Testis (tissue), 2 donors: ENCODE measurements at regions not wholly inside any gene's neighbourhood (a gene's known extent, or its start where the extent isn't known, plus 50 kb on each side); places are given as distances from the start of the nearest gene placed in this dataset.

Experiments
- DNase-seq: peaks from one replicate; pipeline ENCODE4 v3.0.0-alpha.2; 2019
- H3K27ac ChIP-seq, 2 donors: fragments of 200-600 bp; sonication (generic); one replicate each; pipeline ENCODE4 v1.5.1; 2019
- H3K27me3 ChIP-seq: fragments of 200-600 bp; sonication (generic); one replicate; pipeline ENCODE4 v1.5.1; 2019
- H3K36me3 ChIP-seq: fragments of 200-600 bp; sonication (generic); one replicate; pipeline ENCODE4 v1.5.1; 2017; ENCODE audit warnings: low read depth; ENCODE audit errors: missing control alignments
- H3K4me1 ChIP-seq: fragments of 200-600 bp; sonication (generic); one replicate; pipeline ENCODE4 v1.5.1; 2019
- H3K4me3 ChIP-seq, 2 donors: fragments of 200-600 bp; sonication (generic); one replicate each; pipeline ENCODE4 v1.5.1; 2017 to 2019
- H3K9me3 ChIP-seq: fragments of 200-600 bp; sonication (generic); one replicate; pipeline ENCODE4 v1.5.1; 2017
- CTCF ChIP-seq, 3 experiments: fragments of 450-650 bp in 2 of 3; fragments of 200-600 bp in 1 of 3; sonication (generic) in 1 of 3; IDR thresholded peaks; one replicate each; pipeline ENCODE4 v1.5.1; 2016 to 2019; ENCODE audit warnings: antibody characterized with exemption in 3 of 3, mild to moderate bottlenecking in 2 of 3, moderate library complexity in 1 of 3
- POLR2A ChIP-seq: fragments of 450-650 bp; IDR thresholded peaks from one replicate; pipeline ENCODE4 v1.6.1; 2017; ENCODE audit warnings: antibody characterized with exemption, mild to moderate bottlenecking, moderate library complexity
- WGBS, 2 donors: methylation state at CpG; one replicate each; pipeline ENCODE4 v1.1.5; 2018; 5-methylcytosine and 5-hydroxymethylcytosine counted together
- intact Hi-C: fragments of 100-400 bp; cut with DNase I; formaldehyde crosslinking; loops from one replicate; pipeline ENCODE4 v1.15.1; 2023; ENCODE audit warnings: low total_unique reads

GRCh38 chr5:125659316-125660023 is 763.7 kb upstream of the GRAMD2B start:
- Histone ChIP-seq H3K27ac (no peak overlapping the region), H3K4me3 (no peak overlapping the region), H3K36me3 (no peaks in the 10 kb centered on the region), H3K9me3 (no peaks in the 10 kb centered on the region), H3K27me3 (no peaks in the 10 kb centered on the region), H3K4me1 (peaks cover 3% of the 10 kb centered on the region)
- intact Hi-C loops: no loop called here
- WGBS, 2 donors: 29 to 41% methylated on average over 2 of the region's 2 CpGs
- TF ChIP-seq POLR2A (no peak), CTCF (IDR thresholded peaks at IDR 0.05) (no peak)
- no peak for DNase-seq

GRCh38 chr5:125660231-125660895 is 762.8 kb upstream of the GRAMD2B start:
- Histone ChIP-seq H3K36me3 (no peaks in the 10 kb centered on the region), H3K27me3 (no peaks in the 10 kb centered on the region), H3K4me1 (peaks cover 3% of the 10 kb centered on the region), H3K27ac (no peak overlapping the region), H3K4me3 (no peak overlapping the region), H3K9me3 (no peaks in the 10 kb centered on the region)
- intact Hi-C loops: no loop called here
- WGBS, 2 donors: 86 to 96% methylated on average over 1 of the region's 1 CpG
- DNase-seq: no peak
- TF ChIP-seq POLR2A (no peak), CTCF (IDR thresholded peaks at IDR 0.05) (no peak)

- TF ChIP-seq CTCF (IDR thresholded peaks at IDR 0.05): no peak
- TF ChIP-seq POLR2A: no peak
- peaks cover 3% of the 10 kb centered on the region for H3K4me1 ChIP-seq
- no peak overlapping the region for H3K27ac ChIP-seq
Observed at GRCh38 chr5:125661584-125661983, 761.6 kb upstream of the GRAMD2B start.

DNA sequence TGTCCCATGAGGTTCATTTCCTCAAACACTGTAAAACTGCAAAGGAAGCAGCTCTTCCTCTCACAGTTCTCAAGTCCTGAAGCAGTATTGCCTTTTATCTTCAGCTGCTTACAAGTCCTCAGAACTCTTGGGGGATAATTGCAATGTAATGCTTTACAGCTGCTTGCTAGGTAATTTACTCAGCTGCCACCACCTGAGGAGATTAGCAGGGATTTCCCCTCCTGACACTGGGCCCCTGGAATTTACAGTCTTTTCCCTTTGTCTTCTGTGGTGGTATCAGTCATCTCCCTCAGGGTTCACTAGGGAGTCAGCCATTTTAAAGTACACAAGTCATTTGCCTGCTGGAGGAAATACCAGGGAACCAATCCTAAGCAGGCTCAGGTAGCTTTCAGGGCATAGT is 754.3 kb upstream of the GRAMD2B start:
- TF ChIP-seq POLR2A (no peak), CTCF (IDR thresholded peaks at IDR 0.05) (no peak)
- Histone ChIP-seq H3K9me3 (no peaks in the 10 kb centered on the region), H3K36me3 (no peaks in the 10 kb centered on the region), H3K4me1 (no peaks in the 10 kb centered on the region), H3K27ac (no peak overlapping the region), H3K4me3 (no peak overlapping the region), H3K27me3 (no peaks in the 10 kb centered on the region)
- DNase-seq: no peak
- intact Hi-C loops: no loop called here

More at GRCh38 chr5:125661584-125661983, 761.6 kb upstream of the GRAMD2B start:
- intact Hi-C loops: no loop called here
- H3K4me3 ChIP-seq: no peak overlapping the region
- 96% methylated on average over 1 of the region's 1 CpG for WGBS, 2 donors
- H3K9me3 ChIP-seq: no peaks in the 10 kb centered on the region
- H3K27me3 ChIP-seq: no peaks in the 10 kb centered on the region
- DNase-seq: no peak
- H3K36me3 ChIP-seq: no peaks in the 10 kb centered on the region
